Colonic mucosa (tissue), 4 donors: ENCODE measurements at regions not wholly inside any gene's neighbourhood (a gene's known extent, or its start where the extent isn't known, plus 50 kb on each side); places are given as distances from the start of the nearest gene placed in this dataset.

Experiments used
- DNase-seq: peaks from one replicate; pipeline ENCODE4 v3.0.0-alpha.2; 2020
- H3K27ac ChIP-seq: fragments of 200-600 bp; one replicate; pipeline ENCODE4 v1.8.0; 2021
- H3K27me3 ChIP-seq: fragments of 200-600 bp; one replicate; pipeline ENCODE4 v1.8.0; 2021
- H3K36me3 ChIP-seq: fragments of 200-600 bp; one replicate; pipeline ENCODE4 v1.8.0; 2021
- H3K4me1 ChIP-seq: fragments of 200-600 bp; one replicate; pipeline ENCODE4 v1.8.0; 2021; ENCODE audit warnings: mild to moderate bottlenecking
- H3K4me3 ChIP-seq: fragments of 200-600 bp; one replicate; pipeline ENCODE4 v1.8.0; 2021
- H3K9ac ChIP-seq, 2 donors: one replicate each; pipeline ENCODE4 v1.7.0; 2013; ENCODE audit warnings: control low read depth in 2 of 2, low read depth in 2 of 2, low read length in 2 of 2
- H3K9me3 ChIP-seq: fragments of 200-600 bp; one replicate; pipeline ENCODE4 v1.8.0; 2021
- CTCF ChIP-seq: fragments of 200-600 bp; IDR thresholded peaks from one replicate; pipeline ENCODE4 v1.8.0; 2022; ENCODE audit warnings: antibody characterized with exemption, mild to moderate bottlenecking
- intact Hi-C: fragments of 100-400 bp; cut with DNase I; formaldehyde crosslinking; loops from one replicate; pipeline ENCODE4 v1.14.1; 2022
- donor health status: healthy.
- donor health status: DM: no; HTN: no; CAD: no.
- donor health status: DM: no; HTN: no; CAD: no.

- no peak for DNase-seq
- Histone ChIP-seq H3K9me3 (no peaks in the 10 kb centered on the region), H3K4me1 (no peaks in the 10 kb centered on the region), H3K9ac (no peak overlapping the region), H3K27ac (no peak overlapping the region), H3K36me3 (no peaks in the 10 kb centered on the region), H3K4me3 (no peak overlapping the region), H3K27me3 (no peaks in the 10 kb centered on the region)
- no peak for TF ChIP-seq CTCF
- intact Hi-C loops: no loop called here
Observed at GRCh38 chr10:129193148-129193547, 273.9 kb upstream of the MGMT start.

GRCh38 chr10:129194181-129194870, 272.7 kb upstream of the MGMT start:
- no peak overlapping the region for H3K4me3 ChIP-seq
- no peaks in the 10 kb centered on the region for H3K27me3 ChIP-seq
- DNase-seq: no peak
- H3K9me3 ChIP-seq: no peaks in the 10 kb centered on the region
- intact Hi-C loops: no loop called here
- H3K4me1 ChIP-seq: no peaks in the 10 kb centered on the region
- TF ChIP-seq CTCF: no peak
- no peaks in the 10 kb centered on the region for H3K36me3 ChIP-seq
- no peak overlapping the region for H3K9ac ChIP-seq
- no peak overlapping the region for H3K27ac ChIP-seq

GRCh38 chr10:129199826-129200225, 267.2 kb upstream of the MGMT start:
- no peaks in the 10 kb centered on the region for H3K4me1 ChIP-seq
- no peaks in the 10 kb centered on the region for H3K27me3 ChIP-seq
- DNase-seq: no peak
- TF ChIP-seq CTCF: no peak
- H3K9ac ChIP-seq: no peak overlapping the region
- H3K36me3 ChIP-seq: no peaks in the 10 kb centered on the region
- H3K27ac ChIP-seq: no peak overlapping the region
- intact Hi-C loops: no loop called here
- no peaks in the 10 kb centered on the region for H3K9me3 ChIP-seq
- H3K4me3 ChIP-seq: no peak overlapping the region

GRCh38 chr10:129203819-129204218, 263.2 kb upstream of the MGMT start:
- H3K9me3 ChIP-seq: no peaks in the 10 kb centered on the region
- no peaks in the 10 kb centered on the region for H3K27me3 ChIP-seq
- intact Hi-C loops: no loop called here
- H3K27ac ChIP-seq: no peak overlapping the region
- H3K9ac ChIP-seq: no peak overlapping the region
- no peak for DNase-seq
- no peaks in the 10 kb centered on the region for H3K36me3 ChIP-seq
- no peak for TF ChIP-seq CTCF
- H3K4me3 ChIP-seq: no peak overlapping the region
- H3K4me1 ChIP-seq: no peaks in the 10 kb centered on the region

- no peaks in the 10 kb centered on the region for H3K9me3 ChIP-seq
- intact Hi-C loops: no loop called here
- H3K9ac ChIP-seq: no peak overlapping the region
- no peak for DNase-seq
- no peak overlapping the region for H3K27ac ChIP-seq
- no peaks in the 10 kb centered on the region for H3K4me1 ChIP-seq
- H3K4me3 ChIP-seq: no peak overlapping the region
- no peaks in the 10 kb centered on the region for H3K27me3 ChIP-seq
- H3K36me3 ChIP-seq: no peaks in the 10 kb centered on the region
- no peak for TF ChIP-seq CTCF
Observed at GRCh38 chr10:129207297-129207696, 259.7 kb upstream of the MGMT start.
